Neural cell (in vitro differentiated cells): ENCODE measurements at regions not wholly inside any gene's neighbourhood (a gene's known extent, or its start where the extent isn't known, plus 50 kb on each side); places are given as distances from the start of the nearest gene placed in this dataset.
A peak's percentile ranks its signal among the peaks of the same experiment; 100 is the strongest.

Experiments used
- H2AFZ ChIP-seq: fragments of 200-600, 300-800 bp; sonication (generic), shearing (Covaris generic); 2 replicates; pipeline ENCODE4 v1.6.0; 2014; ENCODE audit warnings: low read depth, mild to moderate bottlenecking, antibody characterized with exemption, low read length, moderate library complexity
- H3F3A ChIP-seq: fragments of 200-600 bp; shearing (Covaris generic); 2 replicates; pipeline ENCODE4 v1.6.1; 2016; ENCODE audit warnings: mild to moderate bottlenecking, moderate library complexity, mixed read lengths, antibody characterized with exemption, low read length; ENCODE audit not compliant: insufficient read depth, poor library complexity, severe bottlenecking
- H3K27ac ChIP-seq: fragments of 200-600, 300-800 bp; sonication (generic), shearing (Covaris generic); 2 replicates; pipeline ENCODE4 v1.5.1; 2014; ENCODE audit warnings: mild to moderate bottlenecking, low read length, moderate library complexity
- H3K27me3 ChIP-seq: fragments of 300-800, 200-600 bp; sonication (generic), shearing (Covaris generic); 2 replicates; pipeline ENCODE4 v1.6.0; 2014; ENCODE audit warnings: mild to moderate bottlenecking, low read depth, low read length, moderate library complexity; ENCODE audit not compliant: insufficient read depth
- H3K36me3 ChIP-seq: fragments of 300-800, 200-600 bp; sonication (generic), shearing (Covaris generic); 2 replicates; pipeline ENCODE4 v1.5.1; 2014; ENCODE audit warnings: mild to moderate bottlenecking, antibody characterized with exemption, low read length, moderate library complexity; ENCODE audit not compliant: insufficient read depth
- H3K4me2 ChIP-seq: fragments of 300-800, 200-600 bp; sonication (generic), shearing (Covaris generic); 2 replicates; pipeline ENCODE4 v1.6.0; 2014; ENCODE audit warnings: mild to moderate bottlenecking, low read length
- H3K4me3 ChIP-seq: fragments of 300-800, 200-600 bp; sonication (generic), shearing (Covaris generic); 2 replicates; pipeline ENCODE4 v1.5.1; 2014; ENCODE audit warnings: mild to moderate bottlenecking, low read length, moderate library complexity
- H3K79me2 ChIP-seq: fragments of 200-600 bp; shearing (Covaris generic); replicated peaks from 2 replicates; pipeline ENCODE4 v1.6.0; 2014; ENCODE audit warnings: mild to moderate bottlenecking, low read length, moderate library complexity; ENCODE audit not compliant: insufficient read depth
- H3K9ac ChIP-seq: fragments of 300-800, 200-600 bp; sonication (generic), shearing (Covaris generic); 2 replicates; pipeline ENCODE4 v1.6.1; 2016; ENCODE audit warnings: mild to moderate bottlenecking, low read length, mixed read lengths
- H3K9me2 ChIP-seq: fragments of 200-600 bp; shearing (Covaris generic); 2 replicates; pipeline ENCODE4 v1.6.1; 2016; ENCODE audit warnings: mild to moderate bottlenecking, low read length, mixed read lengths; ENCODE audit not compliant: insufficient read depth
- H3K9me3 ChIP-seq: fragments of 200-600, 300-800 bp; sonication (generic), shearing (Covaris generic); 2 replicates; pipeline ENCODE4 v1.6.1; 2016; ENCODE audit warnings: mild to moderate bottlenecking, mixed run types, low read length, moderate library complexity, mixed read lengths
- H4K20me1 ChIP-seq: fragments of 200-600 bp; shearing (Covaris generic); 2 replicates; pipeline ENCODE4 v1.6.1; 2016; ENCODE audit warnings: mild to moderate bottlenecking, mixed run types; ENCODE audit not compliant: insufficient read depth
- CTCF ChIP-seq: fragments of 450-650 bp; IDR thresholded peaks from 2 replicates; pipeline ENCODE4 v1.5.1; 2014; ENCODE audit warnings: antibody characterized with exemption, mild to moderate bottlenecking, moderate library complexity; ENCODE audit not compliant: poor library complexity, severe bottlenecking
- EP300 ChIP-seq: fragments of 450-650 bp; conservative IDR thresholded peaks from 2 replicates; pipeline ENCODE4 v1.6.1; 2014; ENCODE audit warnings: antibody characterized with exemption, mild to moderate bottlenecking, moderate library complexity; ENCODE audit not compliant: poor library complexity, severe bottlenecking
- EZH2 ChIP-seq: fragments of 200-600, 300-800 bp; shearing (Covaris generic), sonication (generic); IDR thresholded peaks from 2 replicates; pipeline ENCODE4 v1.6.1; 2014; ENCODE audit warnings: antibody characterized with exemption, low read length, borderline replicate concordance, mild to moderate bottlenecking; ENCODE audit not compliant: insufficient read depth, poor library complexity, severe bottlenecking
- MXI1 ChIP-seq: fragments of 450-650 bp; conservative IDR thresholded peaks from 2 replicates; pipeline ENCODE4 v1.6.1; 2014; ENCODE audit warnings: antibody characterized with exemption, mild to moderate bottlenecking; ENCODE audit not compliant: poor library complexity, severe bottlenecking
- POLR2AphosphoS5 ChIP-seq: IDR thresholded peaks from 2 replicates; pipeline ENCODE4 v1.6.1; 2012
- RAD21 ChIP-seq: fragments of 450-650 bp; conservative IDR thresholded peaks from 2 replicates; pipeline ENCODE4 v1.6.1; 2014; ENCODE audit warnings: antibody characterized with exemption, mild to moderate bottlenecking, moderate library complexity
- REST ChIP-seq: IDR thresholded peaks from 2 replicates; pipeline ENCODE4 v1.6.1; 2012; ENCODE audit warnings: borderline replicate concordance
- SMC3 ChIP-seq: fragments of 450-650 bp; conservative IDR thresholded peaks from 2 replicates; pipeline ENCODE4 v1.6.1; 2014; ENCODE audit warnings: antibody characterized with exemption, mild to moderate bottlenecking, moderate library complexity; ENCODE audit not compliant: poor library complexity
- TAF1 ChIP-seq: IDR thresholded peaks from 2 replicates; pipeline ENCODE4 v1.6.1; 2012; ENCODE audit warnings: low read depth

DNA sequence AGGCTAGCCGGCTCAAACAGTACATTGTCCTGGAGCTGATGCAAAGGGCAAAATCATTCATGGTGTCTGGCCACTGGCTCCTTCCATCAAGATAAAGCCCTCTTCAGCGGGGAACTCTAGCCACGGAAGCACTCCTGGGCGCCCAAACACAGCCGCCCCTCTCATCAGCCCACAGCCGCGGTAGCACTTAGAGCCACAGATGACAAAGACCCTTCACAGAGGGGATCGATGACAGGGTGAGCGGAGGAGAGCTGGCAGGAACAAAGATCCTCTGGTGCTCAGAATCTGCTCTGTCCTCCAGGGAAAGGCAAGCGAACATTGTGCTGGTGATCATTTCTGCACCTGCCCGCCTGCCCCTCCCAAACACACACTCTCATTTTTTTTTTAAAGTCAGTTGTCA is 222.2 kb upstream of the NRP1 start:
- no peak overlapping the region for H2AFZ ChIP-seq
- H3K36me3 ChIP-seq = no peaks in the 10 kb centered on the region
- no peaks in the 10 kb centered on the region for H3K9me2 ChIP-seq
- TF ChIP-seq SMC3 = no peak
- TF ChIP-seq EP300 = no peak
- no peak for TF ChIP-seq RAD21
- TF ChIP-seq POLR2AphosphoS5 = peak; percentile 15
- no peak for TF ChIP-seq EZH2
- TF ChIP-seq REST = no peak
- no peak for TF ChIP-seq TAF1
- no peaks in the 10 kb centered on the region for H3K9me3 ChIP-seq
- H4K20me1 ChIP-seq = no peaks in the 10 kb centered on the region
- no peak overlapping the region for H3K9ac ChIP-seq
- H3K27ac ChIP-seq = no peak overlapping the region
- H3K4me2 ChIP-seq = no peak overlapping the region
- H3K27me3 ChIP-seq = no peaks in the 10 kb centered on the region
- H3K4me3 ChIP-seq = no peak overlapping the region
- H3F3A ChIP-seq = no peaks in the 10 kb centered on the region
- no peaks in the 10 kb centered on the region for H3K79me2 ChIP-seq

DNA sequence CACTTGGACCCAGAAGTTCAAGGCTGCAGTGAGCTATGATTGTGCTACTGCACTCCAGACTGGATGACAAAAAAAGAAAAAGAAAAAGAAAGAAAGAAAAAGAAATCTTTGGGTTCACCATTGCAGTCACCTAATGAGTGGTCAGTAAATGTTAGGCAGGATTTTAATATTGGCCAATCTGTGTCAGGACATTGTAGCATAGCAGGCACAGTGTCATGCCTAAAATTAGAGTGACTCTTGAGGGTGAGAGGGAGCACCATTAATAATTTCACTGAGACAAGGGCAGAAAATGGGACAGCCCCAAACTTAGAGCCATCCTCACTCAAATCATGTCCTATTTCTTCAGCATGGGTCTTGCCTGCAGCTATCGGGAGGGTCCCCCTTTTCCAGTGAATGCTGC is 221.6 kb upstream of the NRP1 start:
- Histone ChIP-seq H3K9me3 (no peaks in the 10 kb centered on the region), H3K4me3 (no peak overlapping the region), H3F3A (no peaks in the 10 kb centered on the region), H3K9ac (no peak overlapping the region), H3K4me2 (no peak overlapping the region), H3K27me3 (no peaks in the 10 kb centered on the region), H2AFZ (no peak overlapping the region), H3K27ac (no peak overlapping the region), H3K9me2 (no peaks in the 10 kb centered on the region), H3K79me2 (no peaks in the 10 kb centered on the region), H3K36me3 (no peaks in the 10 kb centered on the region), H4K20me1 (no peaks in the 10 kb centered on the region)
- TF ChIP-seq EP300 (no peak), CTCF (no peak)

DNA sequence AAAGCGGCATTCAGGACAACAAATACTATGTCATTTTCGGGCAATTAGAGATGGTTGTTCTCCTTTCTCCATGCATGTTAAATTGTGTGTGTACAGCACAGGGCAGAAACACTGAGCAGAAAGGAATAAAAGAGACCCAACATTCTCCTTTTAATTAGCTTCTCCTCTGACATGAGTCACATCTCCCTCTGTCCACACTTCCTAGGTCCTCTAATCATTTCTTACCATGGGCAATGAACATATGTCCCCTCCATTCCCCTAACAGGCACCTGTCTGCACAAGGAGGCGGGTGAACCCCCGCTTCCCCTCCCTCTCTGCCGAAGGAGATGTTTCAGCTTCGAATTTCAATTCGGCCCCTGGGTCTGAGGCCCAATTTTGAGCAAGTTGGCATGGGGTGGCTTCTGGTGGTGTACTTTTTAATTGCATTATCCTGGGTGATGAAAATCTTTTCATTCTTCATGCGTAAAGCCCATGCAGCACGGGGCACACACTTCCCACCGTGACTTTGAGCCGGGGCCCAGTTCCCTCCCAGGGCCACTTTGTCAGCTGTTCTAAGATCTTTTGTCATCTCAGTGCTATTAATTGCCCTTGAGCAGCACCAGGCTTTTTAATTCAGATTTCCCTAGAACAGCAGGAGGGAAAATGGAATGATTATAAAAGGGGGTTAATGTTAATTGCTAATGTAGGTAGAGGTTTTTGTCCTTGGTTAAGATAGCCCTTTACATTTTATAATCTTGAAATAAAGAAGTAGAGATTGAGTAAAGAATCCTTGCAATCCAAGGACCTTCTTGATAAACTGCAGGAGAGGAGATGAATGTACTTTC is 219.5 kb upstream of the NRP1 start:
- no peaks in the 10 kb centered on the region for H3K36me3 ChIP-seq
- H3F3A ChIP-seq = no peaks in the 10 kb centered on the region
- no peak overlapping the region for H2AFZ ChIP-seq
- H3K9me3 ChIP-seq = no peaks in the 10 kb centered on the region
- no peak overlapping the region for H3K9ac ChIP-seq
- H4K20me1 ChIP-seq = no peaks in the 10 kb centered on the region
- H3K4me3 ChIP-seq = no peak overlapping the region
- H3K27ac ChIP-seq = no peak overlapping the region
- H3K4me2 ChIP-seq = no peak overlapping the region
- H3K9me2 ChIP-seq = no peaks in the 10 kb centered on the region
- no peaks in the 10 kb centered on the region for H3K27me3 ChIP-seq
- TF ChIP-seq REST = no peak
- TF ChIP-seq RAD21 = no peak
- no peak for TF ChIP-seq TAF1
- TF ChIP-seq CTCF = no peak
- no peak for TF ChIP-seq POLR2AphosphoS5
- no peak for TF ChIP-seq EP300
- no peak for TF ChIP-seq MXI1
- no peak for TF ChIP-seq SMC3
- no peak for TF ChIP-seq EZH2
- H3K79me2 ChIP-seq = no peaks in the 10 kb centered on the region
